Left lobe of liver (tissue), 2 donors: ENCODE measurements at regions not wholly inside any gene's neighbourhood (a gene's known extent, or its start where the extent isn't known, plus 50 kb on each side); places are given as distances from the start of the nearest gene placed in this dataset.

ENCODE experiments used
- ATAC-seq: fragments of 200-7000 bp; cut with Tn5 transposase; one replicate; pipeline ENCODE4 v1.9.1; 2020; ENCODE audit warnings: mild to moderate bottlenecking, moderate library complexity
- DNase-seq: peaks from one replicate; pipeline ENCODE4 v3.0.0-alpha.2; 2020; ENCODE audit warnings: low spot score
- donor health status: DM: no; HTN: no; CAD: no; lungs with moderate emphysema.
- donor health status: DM: no; HTN: yes; CAD: no.

DNA sequence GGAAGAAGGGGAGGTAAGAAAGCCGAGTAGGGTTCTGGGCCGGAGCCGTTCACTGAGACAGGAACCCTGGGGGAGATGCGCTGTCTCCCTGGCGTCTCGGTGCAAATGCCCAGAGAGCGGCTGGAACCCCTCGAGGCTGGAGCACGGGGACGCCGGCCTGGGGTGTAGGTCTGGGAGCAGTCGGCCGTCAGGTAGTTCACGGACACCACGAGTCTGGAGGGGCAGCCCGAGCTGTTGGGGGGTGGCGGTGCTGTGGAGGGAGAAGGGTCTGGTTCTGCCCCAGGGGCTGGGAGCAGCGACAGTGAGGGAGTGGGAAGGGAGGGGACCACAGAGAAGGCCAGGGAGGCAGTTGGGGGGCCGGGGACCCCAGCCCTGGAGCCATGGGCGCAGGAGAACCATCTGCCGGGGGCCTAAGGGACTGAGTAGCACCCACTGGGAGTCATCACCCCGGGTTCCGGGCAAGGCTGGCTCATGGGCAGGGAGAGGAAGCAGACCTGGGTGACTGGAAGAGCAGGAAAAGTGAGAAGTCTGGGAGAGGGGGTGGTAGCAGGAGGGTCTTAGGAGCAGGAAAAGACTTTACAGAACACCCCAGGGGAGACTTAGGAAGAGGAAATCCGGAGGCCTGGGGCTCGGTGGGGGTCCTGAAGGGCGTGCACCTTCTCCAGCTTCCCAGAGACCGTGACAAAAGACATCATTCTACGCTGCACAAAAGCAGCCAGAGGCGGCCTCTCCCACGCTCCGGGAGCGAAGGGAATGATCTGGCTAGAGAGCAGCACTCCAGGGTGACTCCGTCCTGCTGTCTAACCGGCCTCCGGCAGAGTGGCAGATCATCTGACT is 173.1 kb upstream of the SOX1 start:
- no peak for ATAC-seq
- DNase-seq, result peak; percentile 38

GRCh38 chr13:111895896-111896821 is 170.8 kb upstream of the SOX1 start:
- peak; percentile 38 for DNase-seq

GRCh38 chr13:111897178-111897845 is 169.6 kb upstream of the SOX1 start:
- no peak for ATAC-seq
- peak; percentile 7 for DNase-seq

More at GRCh38 chr13:111895896-111896821, 170.8 kb upstream of the SOX1 start:
- no peak for ATAC-seq

GRCh38 chr13:111897846-111898215 is 169.1 kb upstream of the SOX1 start:
- peak; percentile 7 for DNase-seq
- no peak for ATAC-seq

- no peak for ATAC-seq
- DNase-seq, result peak; percentile 19
Measured at GRCh38 chr13:111898956-111899713, 167.8 kb upstream of the SOX1 start.

DNA sequence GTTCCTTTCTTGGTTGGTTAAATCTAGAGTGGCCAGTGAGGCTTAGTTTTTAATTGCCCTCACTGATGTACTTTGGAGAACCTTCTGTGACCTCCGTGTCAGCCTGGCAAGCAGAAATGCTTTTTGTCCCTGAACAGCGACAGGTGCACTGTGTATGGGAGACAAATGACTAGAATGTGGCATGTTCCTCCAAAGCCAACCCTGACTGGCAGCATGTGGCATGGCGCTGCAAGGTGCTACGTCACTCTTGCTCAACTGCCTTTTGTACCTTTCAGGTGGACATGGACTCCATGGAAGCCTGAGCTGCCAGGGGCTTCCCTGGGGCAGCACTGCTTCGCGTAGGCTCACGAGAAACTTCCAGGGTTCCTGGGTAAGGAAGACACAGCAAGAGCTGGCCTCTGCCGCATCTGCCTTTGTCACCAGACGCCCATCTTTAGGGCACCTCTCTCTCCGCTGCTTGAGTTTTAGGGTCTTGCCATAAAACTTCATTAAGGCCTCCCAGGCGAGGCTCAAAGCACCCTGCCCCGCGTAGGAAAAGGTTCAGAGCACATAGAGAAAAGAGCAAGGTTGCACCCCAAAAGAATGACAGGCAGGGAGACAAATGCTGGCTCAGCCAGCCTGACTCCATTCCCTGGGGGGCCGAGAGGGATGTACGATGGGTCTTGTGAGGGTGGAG is 167.1 kb upstream of the SOX1 start:
- ATAC-seq (no peak), DNase-seq (peak; percentile 19)

GRCh38 chr13:111900390-111901131 is 166.4 kb upstream of the SOX1 start:
- DNase-seq, result peak; percentile 24
- ATAC-seq, result no peak

DNA sequence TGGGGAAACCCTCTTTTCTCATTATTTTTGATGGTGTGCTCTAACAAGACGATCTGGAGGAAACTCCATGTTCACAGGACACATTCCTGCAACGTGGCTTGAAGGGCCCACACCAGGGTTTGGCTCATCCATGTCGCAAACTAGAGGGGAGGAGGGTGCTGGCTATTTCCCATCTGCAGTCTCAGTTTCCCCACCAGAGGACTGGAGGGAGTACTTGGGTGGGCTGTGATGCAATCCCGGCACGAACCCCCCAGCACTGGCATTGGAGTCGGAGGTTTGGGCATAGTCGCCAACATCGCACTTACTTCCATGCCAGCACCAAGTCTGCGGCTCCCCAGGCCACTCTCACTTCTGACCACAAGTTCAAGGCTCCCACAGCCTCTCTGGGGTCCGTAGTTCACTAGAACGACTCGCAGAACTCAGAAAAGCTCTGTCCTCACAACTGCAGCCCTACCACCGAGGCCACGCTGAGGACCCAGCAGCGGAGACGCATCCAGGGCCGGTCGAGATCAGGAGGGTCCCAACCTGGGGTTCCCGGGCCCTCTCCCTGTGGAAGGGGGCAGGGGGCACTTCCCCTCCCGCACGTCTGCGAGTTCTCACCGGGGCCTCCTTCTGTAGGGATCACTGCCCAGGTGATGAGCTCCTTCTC is 165.6 kb upstream of the SOX1 start:
- no peak for ATAC-seq
- peak; percentile 30 for DNase-seq

GRCh38 chr13:111902726-111903125 is 164.2 kb upstream of the SOX1 start:
- DNase-seq (peak; percentile 15), ATAC-seq (no peak)

DNA sequence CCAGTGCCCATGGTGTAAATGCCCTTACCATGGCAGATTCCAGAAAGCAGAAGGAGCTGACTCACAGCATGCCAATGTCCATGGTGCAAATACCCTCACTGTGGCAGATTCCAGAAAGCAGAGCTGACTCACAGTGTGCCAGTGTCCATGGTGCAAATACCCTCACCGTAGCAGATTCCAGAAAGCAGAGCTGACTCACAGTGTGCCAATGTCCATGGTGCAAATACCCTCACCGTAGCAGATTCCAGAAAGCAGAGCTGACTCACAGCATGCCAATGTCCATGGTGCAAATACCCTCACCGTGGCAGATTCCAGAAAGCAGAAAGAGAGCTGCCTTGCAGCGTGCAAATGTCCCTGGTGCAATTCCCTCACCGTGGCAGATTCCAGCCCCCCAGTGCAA is 163.8 kb upstream of the SOX1 start:
- ATAC-seq (no peak), DNase-seq (peak; percentile 8)

- DNase-seq, result peak; percentile 2
Measured at GRCh38 chr13:111904166-111904565, 162.8 kb upstream of the SOX1 start.

DNA sequence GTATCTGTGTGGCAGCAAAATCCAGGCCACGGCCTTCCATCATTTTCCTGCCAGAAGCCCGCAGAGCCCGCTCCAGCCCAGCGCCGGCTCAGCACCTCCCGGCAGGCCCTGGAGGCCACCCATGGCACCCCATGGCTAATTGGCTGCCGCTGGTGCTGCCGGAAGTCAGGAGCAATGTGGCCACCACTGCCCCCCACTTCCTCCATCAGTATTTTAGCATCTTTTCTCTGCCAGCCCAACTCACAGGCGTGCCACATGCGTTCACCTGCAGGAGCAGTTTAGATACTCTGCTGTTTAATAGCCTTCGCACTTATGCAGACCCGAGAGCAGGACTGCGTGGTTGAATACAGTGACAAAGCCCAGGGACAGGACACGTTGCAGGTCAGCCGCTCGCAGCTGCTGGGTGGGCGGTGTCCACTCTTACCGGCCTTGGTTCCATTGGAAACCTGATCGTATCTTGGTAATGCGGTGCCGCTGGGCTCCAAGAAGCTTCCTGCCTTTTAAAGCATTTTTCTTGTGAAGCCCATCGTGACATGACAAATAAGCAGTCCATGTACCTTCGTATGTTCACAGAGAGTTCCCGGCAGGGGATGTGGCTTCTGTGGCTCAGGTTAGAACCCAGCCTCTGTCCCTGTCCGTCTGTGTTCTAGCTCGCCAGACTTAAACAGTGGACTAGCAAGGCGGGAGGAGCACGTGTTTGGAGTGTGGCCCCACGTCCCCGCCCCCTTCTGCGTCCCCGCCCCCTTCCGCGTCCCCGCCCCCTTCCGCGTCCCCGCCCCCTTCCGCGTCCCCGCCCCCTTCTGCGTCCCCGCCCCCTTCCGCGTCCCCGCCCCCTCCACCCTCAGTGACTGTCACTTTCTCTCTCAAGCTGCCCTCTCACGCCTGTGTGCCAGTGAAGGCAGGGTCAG is 162.0 kb upstream of the SOX1 start:
- ATAC-seq, result no peak
- peak; percentile 33 for DNase-seq

More at GRCh38 chr13:111904166-111904565, 162.8 kb upstream of the SOX1 start:
- ATAC-seq, result no peak

- peak; percentile 16 for DNase-seq
Measured at GRCh38 chr13:111905609-111905945, 161.4 kb upstream of the SOX1 start.

GRCh38 chr13:111906306-111906705 is 160.6 kb upstream of the SOX1 start:
- no peak for ATAC-seq
- peak; percentile 5 for DNase-seq

More at GRCh38 chr13:111905609-111905945, 161.4 kb upstream of the SOX1 start:
- no peak for ATAC-seq

GRCh38 chr13:111906816-111907215 is 160.1 kb upstream of the SOX1 start:
- no peak for ATAC-seq
- DNase-seq, result peak; percentile 27

DNA sequence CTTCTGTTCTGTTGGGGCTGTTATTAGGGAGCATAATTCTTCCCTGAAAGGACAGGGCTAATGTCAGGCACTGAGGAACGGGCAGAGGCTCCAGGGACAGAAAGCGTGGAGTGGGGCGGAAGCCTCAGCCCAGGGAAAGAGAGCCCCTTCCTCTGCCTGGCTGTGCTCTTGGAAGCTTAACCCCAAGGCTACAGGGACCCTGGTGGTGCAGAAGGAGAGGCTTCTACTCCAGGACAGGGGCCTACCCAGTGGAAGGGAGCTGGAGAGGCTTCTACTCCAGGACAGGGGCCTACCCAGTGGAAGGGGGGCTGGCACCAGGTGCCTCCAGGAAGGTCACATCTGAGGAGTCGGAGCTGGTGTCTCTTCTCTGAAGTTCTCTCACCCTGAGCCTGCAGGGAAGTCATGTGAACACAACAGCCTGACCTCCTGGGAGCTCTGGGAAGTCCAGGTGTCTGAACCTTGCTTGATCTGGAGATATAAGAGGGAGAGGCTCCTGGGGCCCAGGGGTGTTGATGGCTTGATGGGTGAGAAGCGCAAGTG is 159.5 kb upstream of the SOX1 start:
- DNase-seq (peak; percentile 26), ATAC-seq (no peak)

GRCh38 chr13:111908361-111908760 is 158.6 kb upstream of the SOX1 start:
- no peak for ATAC-seq
- peak; percentile 22 for DNase-seq
